Adrenal gland (tissue), 9 donors: ENCODE measurements at regions not wholly inside any gene's neighbourhood (a gene's known extent, or its start where the extent isn't known, plus 50 kb on each side); places are given as distances from the start of the nearest gene placed in this dataset.
"Not testable (repeated sequence)": the region's sequence is repeated elsewhere in the genome, so short reads cannot be mapped to it uniquely, and the experiment has no call there.

Experiments used
- DNase-seq, 7 donors: peaks; one replicate each; pipeline ENCODE4 v3.0.0-alpha.2; 2019 to 2020
- H3K27ac ChIP-seq, 5 donors: fragments of 200-600 bp; sonication (generic) in 4 of 5; 1 replicate in 3 of 5; 2 replicates in 2 of 5; pipeline versions ENCODE4 v1.5.1 to v1.8.0; 2016 to 2020; ENCODE audit warnings: mild to moderate bottlenecking in 1 of 5
- H3K27me3 ChIP-seq: fragments of 200-600 bp; 2 replicates; pipeline ENCODE4 v1.8.0; 2021
- H3K36me3 ChIP-seq, 2 donors: fragments of 200-600 bp; replicated peaks in 1 of 2; 1 replicate in 1 of 2; 2 replicates in 1 of 2; pipeline versions ENCODE4 v1.5.1 to v1.8.0; 2018 to 2022
- H3K4me1 ChIP-seq, 2 donors: fragments of 200-600 bp; replicated peaks in 1 of 2; 1 replicate in 1 of 2; 2 replicates in 1 of 2; pipeline versions ENCODE4 v1.5.1 to v1.8.0; 2018 to 2021
- H3K4me3 ChIP-seq, 4 donors: fragments of 200-600 bp; sonication (generic) in 3 of 4; one replicate each; pipeline ENCODE4 v1.5.1; 2016 to 2018
- H3K9me3 ChIP-seq, 3 donors: fragments of 200-600 bp; sonication (generic) in 1 of 3; replicated peaks in 1 of 3; 1 replicate in 2 of 3; 2 replicates in 1 of 3; pipeline versions ENCODE4 v1.5.1 to v1.8.0; 2016 to 2021
- POLR2A ChIP-seq, 2 donors: fragments of 450-650 bp; IDR thresholded peaks; one replicate each; pipeline ENCODE4 v1.6.1; 2017; ENCODE audit warnings: antibody characterized with exemption in 2 of 2, mild to moderate bottlenecking in 2 of 2, moderate library complexity in 1 of 2
- WGBS, 4 donors: extraction: QIAGEN DNeasy Blood & Tissue Kit in 2 of 4; methylation state at CpG; one replicate each; pipeline versions ENCODE4 v1.1.5 to v1.1.7; 2013 to 2017; 5-methylcytosine and 5-hydroxymethylcytosine counted together
- intact Hi-C, 2 donors: fragments of 100-400 bp; cut with DNase I; formaldehyde crosslinking; loops; one replicate each; pipeline versions ENCODE4 v1.14.1 to v1.15.0; 2022 to 2023
- microRNA counts, 2 donors: library from miRNA; unstranded; fragments of <30 nt; microRNA quantifications; one replicate each; lab custom pipeline; 2016
- microRNA-seq, 3 donors: library from miRNA; unstranded; fragments of <30 nt; microRNA quantifications; one replicate each; pipeline ENCODE4, GENCODE V29; 2017 to 2020
- small RNA-seq, 2 donors: library from RNA; depleted of rRNA; stranded (forward); fragments of <200 nt; gene quantifications; one replicate each; pipeline ENCODE3, GENCODE V24; 2016
- TF ChIP-seq, protein P1 (sequence below), 6 experiments: fragments of 450-650 bp in 4 of 6; fragments of 200-600 bp in 2 of 6; sonication (generic) in 1 of 6; IDR thresholded peaks; 1 replicate in 5 of 6; 2 replicates in 1 of 6; pipeline versions ENCODE4 v1.5.1 to v1.8.0; 2016 to 2021; ENCODE audit warnings: antibody characterized with exemption in 6 of 6, mild to moderate bottlenecking in 2 of 6, moderate library complexity in 1 of 6
- donor health status: healthy with polysubstance abuse.
- donor health status: Bipolar disorder and iron deficiency.
- donor health status: DM: yes; HTN: yes; CAD: no.
- donor health status: DM: no; HTN: no; CAD: no.
- donor health status: DM: no; HTN: no; CAD: no.

DNA sequence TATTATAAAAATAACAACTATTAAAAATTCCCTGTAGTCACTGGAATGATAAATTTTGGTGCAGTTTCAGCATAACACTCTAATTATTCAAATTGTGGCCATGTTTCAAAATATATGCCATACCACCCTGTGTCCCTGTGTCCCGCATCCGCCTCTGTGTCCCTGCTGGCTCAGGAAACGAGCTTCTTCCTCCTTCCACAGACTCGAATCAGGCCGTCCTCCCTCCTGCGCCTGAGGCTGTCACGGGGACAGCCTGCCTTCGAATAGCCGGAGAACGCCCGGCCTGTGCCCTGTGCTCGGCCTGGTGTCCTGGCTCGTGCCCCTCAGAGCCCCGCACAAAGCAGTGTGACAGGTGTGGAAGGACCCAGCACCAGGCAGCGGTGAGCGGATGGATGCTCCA lies 55.1 kb upstream of the GPR39 start:
- WGBS, 4 donors: 73 to 74% (median 74%) methylated on average over 13 of the region's 16 CpGs; no CpG with 5 or more reads in 1 of the 4 donors
- intact Hi-C loops: not testable (repeated sequence)

DNA sequence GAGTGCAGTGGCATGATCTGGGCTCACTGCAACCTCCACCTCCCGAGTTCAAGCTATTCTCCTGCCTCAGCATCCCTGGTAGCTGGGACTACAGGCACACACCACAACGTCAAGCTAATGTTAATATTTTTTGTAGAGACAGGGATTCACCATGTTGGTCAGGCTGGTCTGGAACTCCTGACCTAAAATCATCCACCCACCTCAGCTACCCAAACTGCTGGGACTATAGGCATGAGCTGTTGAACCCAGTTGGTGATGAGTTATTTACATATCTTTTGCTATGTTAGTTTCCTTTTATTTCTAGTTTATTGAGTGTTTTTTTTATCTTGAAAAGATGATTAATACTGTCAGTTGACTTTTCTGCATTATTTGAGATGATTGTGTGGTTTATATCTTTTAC lies 53.3 kb upstream of the GPR39 start:
- WGBS, 4 donors: 59 to 71% (median 70%) methylated on average over 2 of the region's 2 CpGs
- H3K36me3 ChIP-seq, H3K27ac ChIP-seq, H3K4me3 ChIP-seq, H3K4me1 ChIP-seq, DNase-seq, H3K27me3 ChIP-seq, H3K9me3 ChIP-seq, intact Hi-C loops: not testable (repeated sequence)

More for the DNA sequence above, 55.1 kb upstream of the GPR39 start:
- not testable (repeated sequence) for H3K27ac ChIP-seq, DNase-seq, H3K4me1 ChIP-seq, H3K27me3 ChIP-seq, H3K36me3 ChIP-seq, H3K4me3 ChIP-seq, H3K9me3 ChIP-seq

DNA sequence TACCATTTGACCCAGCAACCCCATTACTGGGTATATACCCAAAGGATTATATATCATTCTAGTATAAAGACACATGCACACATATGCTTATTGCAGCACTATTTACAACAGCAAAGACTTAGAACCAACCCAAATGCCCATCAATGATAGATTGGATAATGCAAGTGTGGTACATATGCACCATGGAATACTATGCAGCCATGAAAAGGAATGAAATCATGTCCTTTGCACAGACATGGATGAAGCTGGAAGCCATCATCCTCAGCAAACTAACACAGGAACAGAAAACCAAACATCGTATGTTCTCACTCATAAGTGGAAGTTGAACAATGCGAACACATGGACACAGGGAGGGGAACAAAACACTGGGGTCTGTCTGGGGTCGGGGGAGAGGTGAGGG lies 50.6 kb upstream of the GPR39 start:
- H3K27ac ChIP-seq, H3K36me3 ChIP-seq, H3K27me3 ChIP-seq, intact Hi-C loops, H3K9me3 ChIP-seq, DNase-seq, H3K4me3 ChIP-seq, H3K4me1 ChIP-seq: not testable (repeated sequence)
- WGBS, 4 donors: 51 to 89% (median 67%) methylated on average over 2 to 3 of the region's 3 CpGs

DNA sequence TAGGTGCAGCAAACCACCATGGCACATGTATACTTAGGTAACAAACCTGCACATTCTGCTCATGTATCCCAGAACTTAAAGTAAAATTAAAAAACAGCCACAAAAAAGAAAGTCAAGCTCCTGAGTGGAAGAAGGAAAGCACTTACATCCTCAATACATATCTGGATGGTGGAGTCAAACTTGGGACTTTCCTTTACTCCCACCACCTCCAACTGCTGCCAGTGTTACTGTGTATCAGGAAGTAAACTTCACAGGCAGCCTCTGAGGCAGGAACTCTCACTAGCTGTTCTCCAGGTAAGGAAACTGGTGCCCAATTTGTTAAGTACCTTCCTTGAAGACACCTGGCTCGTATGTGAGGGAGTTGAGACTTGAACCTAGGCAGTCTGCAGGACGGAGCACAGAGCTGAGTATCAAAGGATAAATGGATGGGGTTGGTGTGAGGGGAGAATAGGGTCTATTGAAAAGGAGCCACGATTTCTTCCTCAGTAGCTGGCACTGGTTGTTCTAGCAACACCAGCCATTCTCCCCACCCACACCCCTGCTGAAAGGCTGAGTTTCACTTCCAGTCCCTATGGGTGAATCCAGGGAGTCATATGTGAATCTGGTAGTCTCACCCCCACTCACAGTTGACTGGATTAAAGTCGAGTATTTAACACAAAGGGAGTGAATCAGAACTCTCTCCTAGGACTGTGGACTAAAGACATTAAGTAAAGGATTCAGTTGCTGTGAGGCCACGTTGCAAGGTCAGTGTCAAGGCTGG lies 50.0 kb upstream of the GPR39 start:
- Histone ChIP-seq H3K4me3 (no peak overlapping the region), H3K27ac (no peak overlapping the region), H3K27me3 (no peaks in the 10 kb centered on the region), H3K9me3 (peaks cover 0 to 5% (median 0%) of the 10 kb centered on the region in 3 donors), H3K36me3 (no peaks in the 10 kb centered on the region), H3K4me1 (no peaks in the 10 kb centered on the region)
- no peak for DNase-seq
- WGBS, 4 donors: 45 to 65% (median 58%) methylated on average over 5 of the region's 5 CpGs
- intact Hi-C loops: no loop called here
- TF ChIP-seq, protein P1, sequence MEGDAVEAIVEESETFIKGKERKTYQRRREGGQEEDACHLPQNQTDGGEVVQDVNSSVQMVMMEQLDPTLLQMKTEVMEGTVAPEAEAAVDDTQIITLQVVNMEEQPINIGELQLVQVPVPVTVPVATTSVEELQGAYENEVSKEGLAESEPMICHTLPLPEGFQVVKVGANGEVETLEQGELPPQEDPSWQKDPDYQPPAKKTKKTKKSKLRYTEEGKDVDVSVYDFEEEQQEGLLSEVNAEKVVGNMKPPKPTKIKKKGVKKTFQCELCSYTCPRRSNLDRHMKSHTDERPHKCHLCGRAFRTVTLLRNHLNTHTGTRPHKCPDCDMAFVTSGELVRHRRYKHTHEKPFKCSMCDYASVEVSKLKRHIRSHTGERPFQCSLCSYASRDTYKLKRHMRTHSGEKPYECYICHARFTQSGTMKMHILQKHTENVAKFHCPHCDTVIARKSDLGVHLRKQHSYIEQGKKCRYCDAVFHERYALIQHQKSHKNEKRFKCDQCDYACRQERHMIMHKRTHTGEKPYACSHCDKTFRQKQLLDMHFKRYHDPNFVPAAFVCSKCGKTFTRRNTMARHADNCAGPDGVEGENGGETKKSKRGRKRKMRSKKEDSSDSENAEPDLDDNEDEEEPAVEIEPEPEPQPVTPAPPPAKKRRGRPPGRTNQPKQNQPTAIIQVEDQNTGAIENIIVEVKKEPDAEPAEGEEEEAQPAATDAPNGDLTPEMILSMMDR (IDR thresholded peaks at IDR 0.05): no peak
- no peak for TF ChIP-seq POLR2A (IDR thresholded peaks at IDR 0.05)

MicroRNA genes in the stretch of these regions (microRNA counts, 767-probe panel; counts per million panel counts)
- microRNA hsa-miR-663b (lab: Ali Mortazavi, UCI): 0 counts per million in 2 donors

Small RNA genes lying in the stretch of these regions (microRNA-seq; reads per million reads assigned to microRNA genes)
- 0 reads per million in 3 donors for gene MIR663B

Small RNA genes lying in the stretch of these regions (small RNA-seq; reads per million reads assigned to genes)
- 0 reads per million in 2 donors for gene MIR663B
- gene RNA5-8SP5: 0 reads per million in 2 donors
